Dendritic cell treated with granulocyte-macrophage colony-stimulating factor and Interleukin-4, amounts not matched to agents 40 ng/mL and 50 ng/mL, for 4 days (primary cell): ENCODE measurements at regions not wholly inside any gene's neighbourhood (a gene's known extent, or its start where the extent isn't known, plus 50 kb on each side); places are given as distances from the start of the nearest gene placed in this dataset.

ENCODE experiments used
- H3K27ac Mint-ChIP-seq: one replicate; pipeline ENCODE4 v1.8.0; 2022; ENCODE audit warnings: mild to moderate bottlenecking, mixed read lengths
- H3K27me3 Mint-ChIP-seq: one replicate; pipeline ENCODE4 v1.8.0; 2022; ENCODE audit warnings: mild to moderate bottlenecking, mixed read lengths
- H3K36me3 Mint-ChIP-seq: one replicate; pipeline ENCODE4 v1.8.0; 2022; ENCODE audit warnings: low read depth, mixed read lengths
- H3K4me1 Mint-ChIP-seq: one replicate; pipeline ENCODE4 v1.8.0; 2022; ENCODE audit warnings: low read depth, mixed read lengths
- H3K4me3 Mint-ChIP-seq: one replicate; pipeline ENCODE4 v1.8.0; 2022; ENCODE audit warnings: mild to moderate bottlenecking, moderate library complexity, mixed read lengths
- H3K9me3 Mint-ChIP-seq: one replicate; pipeline ENCODE4 v1.8.0; 2022; ENCODE audit warnings: mixed read lengths
- intact Hi-C: fragments of 100-400 bp; cut with micrococcal nuclease; formaldehyde crosslinking; loops from one replicate; pipeline ENCODE4 v1.15.0; 2022

DNA sequence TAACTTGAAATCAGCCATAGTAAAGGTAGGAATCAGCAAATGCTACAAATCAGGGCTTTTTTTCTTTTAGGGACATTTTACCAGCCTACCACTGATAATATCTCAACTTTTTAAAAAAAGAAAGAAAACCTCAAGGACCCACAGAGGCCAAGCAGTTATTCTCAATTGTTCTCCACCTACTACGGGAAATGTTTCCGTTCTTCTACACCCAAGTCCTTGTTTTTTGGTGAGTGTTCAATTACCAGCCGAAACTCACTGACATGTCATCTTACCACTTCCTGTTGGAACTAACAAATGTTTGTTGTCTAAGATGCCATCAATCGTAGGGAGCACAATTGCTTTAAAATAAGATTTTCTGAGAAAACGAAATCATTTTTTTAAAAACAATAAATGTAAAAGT, 50.2 kb upstream of the CDK1 start:
- intact Hi-C loops: no loop called here
- H3K4me1 Mint-ChIP-seq: peaks cover 14% of the 10 kb centered on the region
- no peak overlapping the region for H3K4me3 Mint-ChIP-seq

DNA sequence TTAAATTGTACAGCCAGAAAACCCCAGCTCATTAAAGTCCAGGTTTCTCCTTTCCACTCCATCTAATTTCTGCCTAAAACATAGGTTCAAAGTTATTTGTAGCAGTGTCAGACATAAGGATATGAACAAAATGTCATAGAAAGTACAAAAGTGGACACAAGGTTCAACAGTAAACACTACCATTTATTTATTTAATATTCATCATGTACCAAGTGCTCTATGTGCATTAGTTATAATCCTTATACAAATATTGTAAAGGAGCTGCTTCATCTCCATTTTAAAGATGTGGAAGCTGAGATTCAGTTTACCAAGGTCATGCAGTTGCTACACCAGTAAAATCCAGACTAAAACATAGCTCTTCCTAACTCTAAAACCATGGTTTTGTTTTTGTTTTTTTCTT, 52.0 kb upstream of the CDK1 start:
- Mint-ChIP-seq H3K4me3 (no peak overlapping the region), H3K27me3 (peaks cover 8% of the 10 kb centered on the region), H3K4me1 (no peaks in the 10 kb centered on the region), H3K9me3 (no peaks in the 10 kb centered on the region), H3K27ac (no peak overlapping the region), H3K36me3 (no peaks in the 10 kb centered on the region)
- intact Hi-C loops: no loop called here

More for the DNA sequence above, 50.2 kb upstream of the CDK1 start:
- no peaks in the 10 kb centered on the region for H3K36me3 Mint-ChIP-seq
- H3K27me3 Mint-ChIP-seq: peaks cover 23% of the 10 kb centered on the region
- no peaks in the 10 kb centered on the region for H3K9me3 Mint-ChIP-seq
- no peak overlapping the region for H3K27ac Mint-ChIP-seq

DNA sequence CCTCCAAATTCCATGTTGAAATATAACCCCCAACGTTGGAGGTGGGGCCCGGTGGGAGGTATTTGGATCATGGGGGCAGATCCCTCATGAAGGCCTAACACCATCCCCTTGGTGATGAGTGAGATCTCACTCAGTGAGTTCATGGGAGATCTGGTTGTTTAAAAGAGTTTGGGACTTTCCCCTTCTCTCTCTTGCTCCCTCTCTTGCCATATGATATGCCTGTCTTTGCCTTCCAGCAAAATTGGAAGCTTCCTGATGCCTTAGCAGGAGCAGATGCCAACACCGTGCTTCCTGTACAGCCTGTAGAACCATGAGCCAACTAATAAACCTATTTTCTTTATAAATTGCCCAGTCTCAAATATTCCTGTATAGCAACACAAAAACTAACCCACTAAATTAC, 55.7 kb upstream of the CDK1 start:
- H3K27me3 Mint-ChIP-seq: peaks cover 6% of the 10 kb centered on the region
- intact Hi-C loops: no loop called here
- no peaks in the 10 kb centered on the region for H3K9me3 Mint-ChIP-seq
- no peaks in the 10 kb centered on the region for H3K4me1 Mint-ChIP-seq
- H3K36me3 Mint-ChIP-seq: no peaks in the 10 kb centered on the region
- H3K4me3 Mint-ChIP-seq: no peak overlapping the region
- no peak overlapping the region for H3K27ac Mint-ChIP-seq

- no peak overlapping the region for H3K4me3 Mint-ChIP-seq
- H3K4me1 Mint-ChIP-seq: peaks cover under 1% of the 10 kb centered on the region
- no peaks in the 10 kb centered on the region for H3K9me3 Mint-ChIP-seq
- peaks cover 1% of the 10 kb centered on the region for H3K27me3 Mint-ChIP-seq
- no peaks in the 10 kb centered on the region for H3K36me3 Mint-ChIP-seq
- intact Hi-C loops: no loop called here
- H3K27ac Mint-ChIP-seq: no peak overlapping the region
These were observed 58.6 kb upstream of the CDK1 start for GRCh38 chr10:60719721-60720120.

DNA sequence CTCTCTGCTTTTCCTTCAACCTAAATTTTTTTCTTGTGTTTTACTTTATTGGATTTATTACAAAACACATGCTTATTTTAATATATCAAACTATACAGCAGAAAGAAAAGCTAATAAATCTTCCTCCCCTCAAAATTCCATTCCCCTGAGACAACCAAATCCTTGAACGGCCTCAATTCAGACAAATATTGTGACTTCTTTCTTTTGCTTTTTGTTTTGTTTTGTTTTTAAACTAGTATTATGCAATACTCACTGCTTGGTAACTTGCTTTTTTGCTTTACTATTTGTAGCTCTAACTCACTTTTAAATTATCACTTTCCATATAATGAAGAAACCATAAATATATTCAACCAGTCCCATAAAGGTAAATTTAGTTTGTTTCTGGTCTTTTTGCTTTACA, 59.4 kb upstream of the CDK1 start:
- Mint-ChIP-seq H3K27me3 (peaks cover 1% of the 10 kb centered on the region), H3K4me1 (peaks cover 7% of the 10 kb centered on the region), H3K27ac (no peak overlapping the region), H3K4me3 (no peak overlapping the region), H3K36me3 (no peaks in the 10 kb centered on the region), H3K9me3 (no peaks in the 10 kb centered on the region)
- intact Hi-C loops: no loop called here

DNA sequence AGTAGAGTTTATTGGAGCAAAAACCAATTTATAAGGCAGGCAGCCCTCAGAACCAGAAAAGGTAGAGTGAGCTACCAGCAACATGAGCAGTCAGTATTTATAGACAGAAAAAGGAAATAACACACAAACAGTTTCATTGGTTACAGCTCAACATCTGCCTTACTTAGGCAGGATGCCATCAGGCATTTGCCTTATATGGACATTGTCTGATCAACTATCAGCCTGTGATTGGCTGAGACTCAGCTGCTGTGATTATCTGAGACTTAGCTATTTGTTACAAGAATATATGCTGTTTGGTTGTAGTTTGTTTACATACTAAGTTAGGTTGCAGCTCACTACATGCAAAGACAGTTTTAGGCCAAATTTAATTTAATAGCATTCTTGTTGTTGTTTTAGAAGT, 60.4 kb upstream of the CDK1 start:
- Mint-ChIP-seq H3K27me3 (peaks cover 5% of the 10 kb centered on the region), H3K4me3 (no peak overlapping the region), H3K4me1 (peaks cover 7% of the 10 kb centered on the region), H3K9me3 (no peaks in the 10 kb centered on the region), H3K36me3 (no peaks in the 10 kb centered on the region), H3K27ac (no peak overlapping the region)
- intact Hi-C loops: no loop called here

- peak overlapping the region; percentile 56 for H3K27ac Mint-ChIP-seq
- H3K9me3 Mint-ChIP-seq: no peaks in the 10 kb centered on the region
- H3K4me1 Mint-ChIP-seq: peaks cover 7% of the 10 kb centered on the region
- no peak overlapping the region for H3K4me3 Mint-ChIP-seq
- H3K36me3 Mint-ChIP-seq: no peaks in the 10 kb centered on the region
- peaks cover 4% of the 10 kb centered on the region for H3K27me3 Mint-ChIP-seq
- intact Hi-C loops: no loop called here
These were observed 64.0 kb upstream of the CDK1 start for GRCh38 chr10:60714233-60714632.

GRCh38 chr10:60711496-60711895, 66.8 kb upstream of the CDK1 start:
- Mint-ChIP-seq H3K27me3 (peaks cover 4% of the 10 kb centered on the region), H3K9me3 (no peaks in the 10 kb centered on the region), H3K36me3 (no peaks in the 10 kb centered on the region), H3K27ac (no peak overlapping the region), H3K4me3 (no peak overlapping the region), H3K4me1 (peaks cover 7% of the 10 kb centered on the region)
- intact Hi-C loops: no loop called here

- Mint-ChIP-seq H3K4me3 (no peak overlapping the region), H3K27me3 (peaks cover 4% of the 10 kb centered on the region), H3K27ac (no peak overlapping the region), H3K4me1 (peaks cover 7% of the 10 kb centered on the region), H3K9me3 (no peaks in the 10 kb centered on the region), H3K36me3 (no peaks in the 10 kb centered on the region)
- intact Hi-C loops: no loop called here
These were observed 68.2 kb upstream of the CDK1 start for GRCh38 chr10:60710041-60710440.

GRCh38 chr10:60708666-60709065, 69.6 kb upstream of the CDK1 start:
- intact Hi-C loops: no loop called here
- Mint-ChIP-seq H3K27ac (no peak overlapping the region), H3K4me1 (no peaks in the 10 kb centered on the region), H3K4me3 (no peak overlapping the region), H3K36me3 (no peaks in the 10 kb centered on the region), H3K27me3 (peaks cover 4% of the 10 kb centered on the region), H3K9me3 (no peaks in the 10 kb centered on the region)

GRCh38 chr10:60707841-60708240, 70.4 kb upstream of the CDK1 start:
- intact Hi-C loops: no loop called here
- H3K27ac Mint-ChIP-seq: no peak overlapping the region
- H3K9me3 Mint-ChIP-seq: no peaks in the 10 kb centered on the region
- no peaks in the 10 kb centered on the region for H3K4me1 Mint-ChIP-seq
- no peaks in the 10 kb centered on the region for H3K36me3 Mint-ChIP-seq
- no peak overlapping the region for H3K4me3 Mint-ChIP-seq
- H3K27me3 Mint-ChIP-seq: no peaks in the 10 kb centered on the region

DNA sequence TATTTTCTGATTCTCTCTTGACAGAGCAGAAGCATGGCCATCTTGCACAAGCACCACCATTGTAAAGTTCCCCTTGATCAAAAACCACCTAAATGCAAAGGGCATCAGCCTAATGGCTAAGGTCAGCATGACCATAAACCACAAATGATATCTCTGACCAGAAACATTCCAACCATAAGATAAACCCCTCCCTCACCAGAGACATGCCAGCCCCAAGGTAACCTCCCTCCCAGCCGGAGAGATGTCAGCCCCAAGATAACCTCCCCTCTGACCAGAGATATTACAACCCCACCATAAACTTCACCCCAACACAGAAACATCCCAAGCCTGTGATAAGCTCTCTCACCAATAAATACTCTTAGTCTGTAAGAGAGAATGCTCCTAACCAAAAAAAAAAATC, 72.1 kb upstream of the CDK1 start:
- intact Hi-C loops: no loop called here
- no peak overlapping the region for H3K4me3 Mint-ChIP-seq
- H3K36me3 Mint-ChIP-seq: no peaks in the 10 kb centered on the region
- H3K27ac Mint-ChIP-seq: no peak overlapping the region
- H3K27me3 Mint-ChIP-seq: no peaks in the 10 kb centered on the region
- H3K9me3 Mint-ChIP-seq: no peaks in the 10 kb centered on the region
- H3K4me1 Mint-ChIP-seq: no peaks in the 10 kb centered on the region

- Mint-ChIP-seq H3K4me1 (no peaks in the 10 kb centered on the region), H3K27me3 (no peaks in the 10 kb centered on the region), H3K27ac (no peak overlapping the region), H3K36me3 (no peaks in the 10 kb centered on the region), H3K9me3 (no peaks in the 10 kb centered on the region), H3K4me3 (no peak overlapping the region)
- intact Hi-C loops: no loop called here
These were observed 72.9 kb upstream of the CDK1 start for GRCh38 chr10:60705376-60705775.

GRCh38 chr10:60704471-60704870, 73.8 kb upstream of the CDK1 start:
- no peaks in the 10 kb centered on the region for H3K27me3 Mint-ChIP-seq
- H3K27ac Mint-ChIP-seq: no peak overlapping the region
- intact Hi-C loops: no loop called here
- no peaks in the 10 kb centered on the region for H3K9me3 Mint-ChIP-seq
- H3K4me1 Mint-ChIP-seq: no peaks in the 10 kb centered on the region
- no peaks in the 10 kb centered on the region for H3K36me3 Mint-ChIP-seq
- H3K4me3 Mint-ChIP-seq: no peak overlapping the region

GRCh38 chr10:60703266-60704041, 74.8 kb upstream of the CDK1 start:
- Mint-ChIP-seq H3K4me3 (no peak overlapping the region), H3K36me3 (no peaks in the 10 kb centered on the region), H3K4me1 (no peaks in the 10 kb centered on the region), H3K9me3 (no peaks in the 10 kb centered on the region), H3K27me3 (no peaks in the 10 kb centered on the region), H3K27ac (no peak overlapping the region)
- intact Hi-C loops: no loop called here
